Kidney epithelial cell (primary cell): ENCODE measurements at regions not wholly inside any gene's neighbourhood (a gene's known extent, or its start where the extent isn't known, plus 50 kb on each side); places are given as distances from the start of the nearest gene placed in this dataset.

Experiments used
- DNase-seq: peaks from one replicate; pipeline ENCODE4 v3.0.0-alpha.2; 2010; ENCODE audit warnings: low read depth
- H3K27me3 ChIP-seq: 2 replicates; pipeline ENCODE4 v1.6.0; 2011; ENCODE audit warnings: low read length; ENCODE audit not compliant: control insufficient read depth, insufficient read depth
- H3K36me3 ChIP-seq: 2 replicates; pipeline ENCODE4 v1.5.1; 2011; ENCODE audit warnings: low read length; ENCODE audit not compliant: control insufficient read depth, insufficient read depth
- H3K4me3 ChIP-seq: 2 replicates; pipeline ENCODE4 v1.5.1; 2011; ENCODE audit warnings: low read depth, mild to moderate bottlenecking, control low read depth, low read length
- CTCF ChIP-seq: IDR thresholded peaks from 2 replicates; pipeline ENCODE4 v1.5.1; 2011; ENCODE audit warnings: mild to moderate bottlenecking, moderate library complexity, low read length, control low read depth, inconsistent platforms; ENCODE audit not compliant: insufficient read depth, poor library complexity, severe bottlenecking

GRCh38 chr2:120464448-120464931 is 118.6 kb downstream of the INHBB start:
- no peak for TF ChIP-seq CTCF
- Histone ChIP-seq H3K27me3 (peaks cover 9% of the 10 kb centered on the region), H3K36me3 (no peaks in the 10 kb centered on the region), H3K4me3 (no peak overlapping the region)
- no peak for DNase-seq

- Histone ChIP-seq H3K27me3 (peaks cover 9% of the 10 kb centered on the region), H3K4me3 (no peak overlapping the region), H3K36me3 (no peaks in the 10 kb centered on the region)
- TF ChIP-seq CTCF = no peak
- DNase-seq = no peak
Observed at GRCh38 chr2:120465012-120465700, 119.2 kb downstream of the INHBB start.

- Histone ChIP-seq H3K36me3 (no peaks in the 10 kb centered on the region), H3K27me3 (peaks cover 9% of the 10 kb centered on the region), H3K4me3 (no peak overlapping the region)
- DNase-seq = no peak
- no peak for TF ChIP-seq CTCF
Observed at GRCh38 chr2:120465701-120465988, 119.7 kb downstream of the INHBB start.

- Histone ChIP-seq H3K27me3 (peaks cover 9% of the 10 kb centered on the region), H3K4me3 (no peak overlapping the region), H3K36me3 (no peaks in the 10 kb centered on the region)
- TF ChIP-seq CTCF = no peak
- no peak for DNase-seq
Observed at GRCh38 chr2:120465989-120466703, 120.2 kb downstream of the INHBB start.

GRCh38 chr2:120466704-120467054 is 120.7 kb downstream of the INHBB start:
- H3K27me3 ChIP-seq = peaks cover 9% of the 10 kb centered on the region
- no peak for TF ChIP-seq CTCF
- no peak overlapping the region for H3K4me3 ChIP-seq
- H3K36me3 ChIP-seq = no peaks in the 10 kb centered on the region
- no peak for DNase-seq

- no peak for TF ChIP-seq CTCF
- no peak for DNase-seq
- Histone ChIP-seq H3K27me3 (peaks cover 5% of the 10 kb centered on the region), H3K36me3 (no peaks in the 10 kb centered on the region), H3K4me3 (no peak overlapping the region)
Observed at GRCh38 chr2:120468136-120468535, 122.2 kb downstream of the INHBB start.
